Skeletal muscle tissue (tissue), 3 donors: ENCODE measurements at regions not wholly inside any gene's neighbourhood (a gene's known extent, or its start where the extent isn't known, plus 50 kb on each side); places are given as distances from the start of the nearest gene placed in this dataset.
A peak's percentile ranks its signal among the peaks of the same experiment; 100 is the strongest.
"Not testable (repeated sequence)": the region's sequence is repeated elsewhere in the genome, so short reads cannot be mapped to it uniquely, and the experiment has no call there.

ENCODE experiments used
- H3K27ac ChIP-seq: one replicate; pipeline ENCODE4 v1.7.0; 2013; ENCODE audit warnings: mild to moderate bottlenecking, low read depth, low read length, inconsistent platforms
- H3K27me3 ChIP-seq, 3 donors: one replicate each; pipeline ENCODE4 v1.7.0; 2013; ENCODE audit warnings: low read length in 3 of 3; ENCODE audit not compliant: control insufficient read depth in 3 of 3, insufficient read depth in 3 of 3
- H3K36me3 ChIP-seq, 3 donors: one replicate each; pipeline ENCODE4 v1.7.0; 2013; ENCODE audit warnings: low read length in 3 of 3; ENCODE audit not compliant: control insufficient read depth in 3 of 3, insufficient read depth in 3 of 3
- H3K4me1 ChIP-seq, 3 donors: one replicate each; pipeline ENCODE4 v1.7.0; 2013; ENCODE audit warnings: low read length in 3 of 3, mild to moderate bottlenecking in 3 of 3; ENCODE audit not compliant: control insufficient read depth in 3 of 3, insufficient read depth in 3 of 3
- H3K4me3 ChIP-seq, 3 donors: one replicate each; pipeline ENCODE4 v1.7.0; 2013; ENCODE audit warnings: low read length in 3 of 3
- H3K9ac ChIP-seq, 3 donors: one replicate each; pipeline ENCODE4 v1.7.0; 2013; ENCODE audit warnings: low read length in 3 of 3, mild to moderate bottlenecking in 3 of 3, moderate library complexity in 2 of 3, low read depth in 1 of 3
- H3K9me3 ChIP-seq, 3 donors: one replicate each; pipeline ENCODE4 v1.7.0; 2013; ENCODE audit warnings: low read length in 3 of 3; ENCODE audit not compliant: control insufficient read depth in 3 of 3
- donor health status: Osteomylitis.

GRCh38 chr10:44132361-44133289 lies 252.3 kb downstream of the CXCL12 start:
- Histone ChIP-seq H3K27ac (peak overlapping the region; percentile 30), H3K36me3 (no peaks in the 10 kb centered on the region), H3K9ac (no peak overlapping the region), H3K27me3 (no peaks in the 10 kb centered on the region), H3K9me3 (no peaks in the 10 kb centered on the region), H3K4me1 (peaks cover 0 to 7% (median 2%) of the 10 kb centered on the region in 3 donors), H3K4me3 (no peak overlapping the region)

- H3K4me3 ChIP-seq = no peak overlapping the region
- no peaks in the 10 kb centered on the region for H3K27me3 ChIP-seq
- no peaks in the 10 kb centered on the region for H3K36me3 ChIP-seq
- no peak overlapping the region for H3K27ac ChIP-seq
- no peak overlapping the region for H3K9ac ChIP-seq
- no peaks in the 10 kb centered on the region for H3K4me1 ChIP-seq
- H3K9me3 ChIP-seq = no peaks in the 10 kb centered on the region
These were observed 258.6 kb downstream of the CXCL12 start for GRCh38 chr10:44126291-44126717.

- H3K9me3 ChIP-seq = no peaks in the 10 kb centered on the region
- no peaks in the 10 kb centered on the region for H3K36me3 ChIP-seq
- no peak overlapping the region for H3K9ac ChIP-seq
- H3K4me1 ChIP-seq = no peaks in the 10 kb centered on the region
- H3K27ac ChIP-seq = no peak overlapping the region
- H3K4me3 ChIP-seq = no peak overlapping the region
- H3K27me3 ChIP-seq = no peaks in the 10 kb centered on the region
These were observed 259.0 kb downstream of the CXCL12 start for GRCh38 chr10:44125879-44126278.

GRCh38 chr10:44118500-44118899 lies 266.4 kb downstream of the CXCL12 start:
- H3K27me3 ChIP-seq = no peaks in the 10 kb centered on the region
- H3K27ac ChIP-seq = no peak overlapping the region
- H3K4me3 ChIP-seq = no peak overlapping the region
- no peak overlapping the region for H3K9ac ChIP-seq
- H3K36me3 ChIP-seq = no peaks in the 10 kb centered on the region
- H3K4me1 ChIP-seq = no peaks in the 10 kb centered on the region
- no peaks in the 10 kb centered on the region for H3K9me3 ChIP-seq

- Histone ChIP-seq H3K4me1 (no peaks in the 10 kb centered on the region), H3K27ac (no peak overlapping the region), H3K27me3 (no peaks in the 10 kb centered on the region), H3K9ac (no peak overlapping the region), H3K36me3 (no peaks in the 10 kb centered on the region), H3K4me3 (no peak overlapping the region), H3K9me3 (no peaks in the 10 kb centered on the region)
These were observed 268.4 kb downstream of the CXCL12 start for GRCh38 chr10:44116474-44116873.

- Histone ChIP-seq H3K27me3 (no peaks in the 10 kb centered on the region), H3K4me3 (no peak overlapping the region), H3K4me1 (no peaks in the 10 kb centered on the region), H3K9me3 (no peaks in the 10 kb centered on the region), H3K9ac (no peak overlapping the region), H3K36me3 (no peaks in the 10 kb centered on the region), H3K27ac (no peak overlapping the region)
These were observed 269.4 kb downstream of the CXCL12 start for GRCh38 chr10:44115516-44115915.

- Histone ChIP-seq H3K9ac (no peak overlapping the region), H3K36me3 (no peaks in the 10 kb centered on the region), H3K4me3 (no peak overlapping the region), H3K27me3 (no peaks in the 10 kb centered on the region), H3K4me1 (no peaks in the 10 kb centered on the region), H3K27ac (no peak overlapping the region), H3K9me3 (no peaks in the 10 kb centered on the region)
These were observed 270.5 kb downstream of the CXCL12 start for GRCh38 chr10:44114441-44114840.

- not testable (repeated sequence) for H3K27ac ChIP-seq, H3K9ac ChIP-seq
These were observed 272.6 kb downstream of the CXCL12 start for GRCh38 chr10:44112280-44112679.

GRCh38 chr10:44105696-44106095 lies 279.2 kb downstream of the CXCL12 start:
- Histone ChIP-seq H3K27me3 (no peaks in the 10 kb centered on the region), H3K4me3 (no peak overlapping the region), H3K36me3 (no peaks in the 10 kb centered on the region), H3K4me1 (no peaks in the 10 kb centered on the region), H3K9me3 (no peaks in the 10 kb centered on the region), H3K27ac (no peak overlapping the region), H3K9ac (no peak overlapping the region)

More at GRCh38 chr10:44112280-44112679, 272.6 kb downstream of the CXCL12 start:
- not testable (repeated sequence) for H3K4me3 ChIP-seq, H3K27me3 ChIP-seq, H3K4me1 ChIP-seq, H3K9me3 ChIP-seq, H3K36me3 ChIP-seq

GRCh38 chr10:44102726-44103255 lies 282.1 kb downstream of the CXCL12 start:
- H3K9me3 ChIP-seq = no peaks in the 10 kb centered on the region
- H3K9ac ChIP-seq = no peak overlapping the region
- H3K27ac ChIP-seq = no peak overlapping the region
- H3K4me1 ChIP-seq = no peaks in the 10 kb centered on the region
- no peak overlapping the region for H3K4me3 ChIP-seq
- H3K36me3 ChIP-seq = no peaks in the 10 kb centered on the region
- no peaks in the 10 kb centered on the region for H3K27me3 ChIP-seq
